Heart left ventricle (tissue), 13 donors: ENCODE measurements at regions not wholly inside any gene's neighbourhood (a gene's known extent, or its start where the extent isn't known, plus 50 kb on each side); places are given as distances from the start of the nearest gene placed in this dataset.

Source experiments
- CTCF ChIP-seq, 12 donors: fragments of 200-600 bp; sonication (generic) in 4 of 12; IDR thresholded peaks; one replicate each; pipeline versions ENCODE4 v1.5.0 to v1.8.0; 2018 to 2022; ENCODE audit warnings: antibody characterized with exemption in 12 of 12, mild to moderate bottlenecking in 5 of 12
- POLR2A ChIP-seq, 2 donors: fragments of 450-650 bp; IDR thresholded peaks; one replicate each; pipeline ENCODE4 v1.6.1; 2017; ENCODE audit warnings: antibody characterized with exemption in 2 of 2, mild to moderate bottlenecking in 2 of 2, moderate library complexity in 2 of 2
- donor health status: ischemic (EF 13 %, LVEDD 7.1; RV severe dilation, severe dysfunction).
- donor health status: DM: no; HTN: yes; CAD: no.
- donor health status: DM: no; HTN: no; CAD: no.
- donor health status: ischemic (EF 25% LVEDD 6.9; RV normal size, moderate dysfunction).
- donor health status: ischemic (EF 25% LVEDD 5.7; RV mildly dilated, moderate dysfunction).
- donor health status: ischemic (EF 35%, LVEDD 5.7; RV mildly dilated, moderate dysfunction).
- donor health status: nonischemic (EF 11% LVEDD 7.7; RV severe dilation, severe dysfunction).
- donor health status: DM: yes; HTN: yes; CAD: no.
- donor health status: PGD.
- donor health status: ischemic (EF 29% LVEDD 5.4; RV normal size, mild dysfunction).
- donor health status: nonischemic (EF 23%, LVEDD 6.1; RV moderate dilation, normal function).

- no peak for TF ChIP-seq CTCF (IDR thresholded peaks at IDR 0.05)
- no peak for TF ChIP-seq POLR2A (IDR thresholded peaks at IDR 0.05)
These were observed 328.5 kb upstream of the ZEB2 start for GRCh38 chr2:144848423-144848822.
